ENCODE measurements at regions not wholly inside any gene's neighbourhood (a gene's known extent, or its start where the extent isn't known, plus 50 kb on each side); places are given as distances from the start of the nearest gene placed in this dataset.

- Histone ChIP-seq H4K20me1 (ENCODE audit: control insufficient read depth, extremely low read depth, insufficient read depth, low read length) (no peaks in the 10 kb centered on the region), H3K4me2 (ENCODE audit: control insufficient read depth, extremely low read depth, insufficient read depth, low read depth, low read length) (no peak overlapping the region), H2AFZ (ENCODE audit: control insufficient read depth, low read length) (no peak overlapping the region), H3K9ac (ENCODE audit: control insufficient read depth, extremely low read depth, insufficient read depth, low read length) (no peak overlapping the region), H3K79me2 (ENCODE audit: control insufficient read depth, insufficient read depth, low read length) (no peaks in the 10 kb centered on the region), H3K27ac (ENCODE audit: control insufficient read depth, insufficient read depth, low read length) (no peak overlapping the region), H3K4me3 (ENCODE audit: control insufficient read depth in 2 of 3, extremely low read depth in 1 of 3, insufficient read depth in 2 of 3, low read depth in 1 of 3, low read length in 3 of 3) (no peak overlapping the region), H3K9me1 (ENCODE audit: control insufficient read depth, extremely low read depth, insufficient read depth, low read length) (no peaks in the 10 kb centered on the region), H3K4me1 (ENCODE audit: control insufficient read depth, extremely low read depth, insufficient read depth, low read length) (no peaks in the 10 kb centered on the region), H3K9me3 (ENCODE audit: control insufficient read depth, low read depth, low read length) (no peaks in the 10 kb centered on the region), H3K27me3 (ENCODE audit: control insufficient read depth, extremely low read depth, insufficient read depth, low read length) (peaks cover 3% of the 10 kb centered on the region), H3K36me3 (ENCODE audit: control insufficient read depth in 2 of 2, extremely low read depth in 1 of 2, insufficient read depth in 2 of 2, low read length in 2 of 2) (no peaks in the 10 kb centered on the region)
- dilution Hi-C loops (cut with MboI; ENCODE audit: extremely low pct_ligation_motif_present, low sequenced_read_pairs): no loop called here
- TF ChIP-seq EZH2 (IDR thresholded peaks at IDR 0.05; ENCODE audit: low read length) (no peak), CTCF (optimal IDR thresholded peaks at IDR 0.05 in 1 of 3, IDR thresholded peaks at IDR 0.05 in 1 of 3, conservative IDR thresholded peaks at IDR 0.05 in 1 of 3; ENCODE audit: extremely low read depth in 1 of 3, insufficient read depth in 2 of 3, low read length in 3 of 3) (no peak)
- DNase-seq (ENCODE audit: low read depth, low spot score) (no peak), FAIRE-seq (no peak)
Observed at GRCh38 chr20:6241591-6241990, 118.8 kb upstream of the FERMT1 start.

- Histone ChIP-seq H3K4me3 (ENCODE audit: control insufficient read depth in 2 of 3, extremely low read depth in 1 of 3, insufficient read depth in 2 of 3, low read depth in 1 of 3, low read length in 3 of 3) (no peak overlapping the region), H3K27ac (ENCODE audit: control insufficient read depth, insufficient read depth, low read length) (no peak overlapping the region), H3K27me3 (ENCODE audit: control insufficient read depth, extremely low read depth, insufficient read depth, low read length) (peaks cover 3% of the 10 kb centered on the region), H3K36me3 (ENCODE audit: control insufficient read depth in 2 of 2, extremely low read depth in 1 of 2, insufficient read depth in 2 of 2, low read length in 2 of 2) (no peaks in the 10 kb centered on the region), H3K9me1 (ENCODE audit: control insufficient read depth, extremely low read depth, insufficient read depth, low read length) (no peaks in the 10 kb centered on the region), H3K9me3 (ENCODE audit: control insufficient read depth, low read depth, low read length) (no peaks in the 10 kb centered on the region), H3K4me1 (ENCODE audit: control insufficient read depth, extremely low read depth, insufficient read depth, low read length) (no peaks in the 10 kb centered on the region), H2AFZ (ENCODE audit: control insufficient read depth, low read length) (no peak overlapping the region), H4K20me1 (ENCODE audit: control insufficient read depth, extremely low read depth, insufficient read depth, low read length) (no peaks in the 10 kb centered on the region), H3K79me2 (ENCODE audit: control insufficient read depth, insufficient read depth, low read length) (no peaks in the 10 kb centered on the region), H3K9ac (ENCODE audit: control insufficient read depth, extremely low read depth, insufficient read depth, low read length) (no peak overlapping the region), H3K4me2 (ENCODE audit: control insufficient read depth, extremely low read depth, insufficient read depth, low read depth, low read length) (no peak overlapping the region)
- dilution Hi-C loops (cut with MboI; ENCODE audit: extremely low pct_ligation_motif_present, low sequenced_read_pairs): no loop called here
- FAIRE-seq (no peak), DNase-seq (ENCODE audit: low read depth, low spot score) (no peak)
- TF ChIP-seq CTCF (optimal IDR thresholded peaks at IDR 0.05 in 1 of 3, IDR thresholded peaks at IDR 0.05 in 1 of 3, conservative IDR thresholded peaks at IDR 0.05 in 1 of 3; ENCODE audit: extremely low read depth in 1 of 3, insufficient read depth in 2 of 3, low read length in 3 of 3): no peak
- no peak for TF ChIP-seq EZH2 (IDR thresholded peaks at IDR 0.05; ENCODE audit: low read length)
Observed at GRCh38 chr20:6240059-6240458, 117.2 kb upstream of the FERMT1 start.

Data from keratinocyte (primary cell).